ENCODE measurements at regions not wholly inside any gene's neighbourhood (a gene's known extent, or its start where the extent isn't known, plus 50 kb on each side); places are given as distances from the start of the nearest gene placed in this dataset.

- TF ChIP-seq CTCF (IDR thresholded peaks at IDR 0.05) (no peak), POLR2A (IDR thresholded peaks at IDR 0.05) (no peak)
These were observed 302.8 kb downstream of the ABCC12 start for GRCh38 chr16:47852991-47853390.
